ENCODE measurements at regions not wholly inside any gene's neighbourhood (a gene's known extent, or its start where the extent isn't known, plus 50 kb on each side); places are given as distances from the start of the nearest gene placed in this dataset.

DNA sequence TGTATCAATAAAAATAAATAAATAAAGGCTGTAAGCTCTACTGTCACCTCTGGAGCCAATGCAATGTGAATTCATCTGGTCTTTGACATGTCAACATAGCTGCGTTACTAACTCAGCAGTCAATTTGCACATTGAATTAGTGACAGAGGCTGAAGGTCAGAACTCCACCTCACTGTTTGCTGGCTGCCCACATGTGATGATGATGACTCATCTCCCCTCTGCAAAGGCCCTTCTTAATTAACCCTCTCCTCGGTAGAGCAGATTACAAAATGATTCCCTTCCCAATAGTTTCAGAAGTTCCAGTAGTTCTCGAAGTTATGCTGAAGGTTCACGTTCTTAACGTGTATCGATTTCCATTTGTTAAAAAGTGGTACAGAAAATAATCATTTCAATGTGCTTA, 1626.0 kb upstream of the TENM3 start:
- Histone ChIP-seq H3K9me3 (ENCODE audit: insufficient read depth, low read depth, low read length) (no peaks in the 10 kb centered on the region), H4K20me1 (ENCODE audit: insufficient read depth, low read length) (no peaks in the 10 kb centered on the region), H2AFZ (ENCODE audit: low read depth, low read length) (no peak overlapping the region), H3K27me3 (ENCODE audit: insufficient read depth, low read length) (no peaks in the 10 kb centered on the region), H3K9ac (ENCODE audit: low read length) (no peak overlapping the region), H3K79me2 (ENCODE audit: insufficient read depth, low read length) (no peaks in the 10 kb centered on the region), H3K4me2 (ENCODE audit: low read length) (no peak overlapping the region), H3K36me3 (ENCODE audit: insufficient read depth, low read length) (no peaks in the 10 kb centered on the region), H3K27ac (ENCODE audit: low read depth, low read length) (no peak overlapping the region), H3K4me3 (ENCODE audit: insufficient read depth, low read depth, low read length) (no peak overlapping the region), H3K4me1 (ENCODE audit: insufficient read depth, low read length) (no peaks in the 10 kb centered on the region)
- Mint-ChIP-seq H3K4me1 (ENCODE audit: low read depth, unreplicated experiment) (peaks cover 9% of the 10 kb centered on the region), H3K9me3 (ENCODE audit: unreplicated experiment) (no peaks in the 10 kb centered on the region), H3K36me3 (ENCODE audit: low read depth, unreplicated experiment) (no peaks in the 10 kb centered on the region), H3K27me3 (ENCODE audit: low read depth, unreplicated experiment) (no peaks in the 10 kb centered on the region), H3K27ac (ENCODE audit: unreplicated experiment) (peak overlapping the region; percentile 26), H3K4me3 (ENCODE audit: unreplicated experiment) (no peak overlapping the region)
- DNase-seq (ENCODE audit: low read depth) (peak; percentile 38), FAIRE-seq (no peak)
- TF ChIP-seq, protein P1, sequence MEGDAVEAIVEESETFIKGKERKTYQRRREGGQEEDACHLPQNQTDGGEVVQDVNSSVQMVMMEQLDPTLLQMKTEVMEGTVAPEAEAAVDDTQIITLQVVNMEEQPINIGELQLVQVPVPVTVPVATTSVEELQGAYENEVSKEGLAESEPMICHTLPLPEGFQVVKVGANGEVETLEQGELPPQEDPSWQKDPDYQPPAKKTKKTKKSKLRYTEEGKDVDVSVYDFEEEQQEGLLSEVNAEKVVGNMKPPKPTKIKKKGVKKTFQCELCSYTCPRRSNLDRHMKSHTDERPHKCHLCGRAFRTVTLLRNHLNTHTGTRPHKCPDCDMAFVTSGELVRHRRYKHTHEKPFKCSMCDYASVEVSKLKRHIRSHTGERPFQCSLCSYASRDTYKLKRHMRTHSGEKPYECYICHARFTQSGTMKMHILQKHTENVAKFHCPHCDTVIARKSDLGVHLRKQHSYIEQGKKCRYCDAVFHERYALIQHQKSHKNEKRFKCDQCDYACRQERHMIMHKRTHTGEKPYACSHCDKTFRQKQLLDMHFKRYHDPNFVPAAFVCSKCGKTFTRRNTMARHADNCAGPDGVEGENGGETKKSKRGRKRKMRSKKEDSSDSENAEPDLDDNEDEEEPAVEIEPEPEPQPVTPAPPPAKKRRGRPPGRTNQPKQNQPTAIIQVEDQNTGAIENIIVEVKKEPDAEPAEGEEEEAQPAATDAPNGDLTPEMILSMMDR (IDR thresholded peaks at IDR 0.05; ENCODE audit: insufficient read depth, low read depth, low read length) = no peak
- no peak for TF ChIP-seq EZH2 (IDR thresholded peaks at IDR 0.05; ENCODE audit: insufficient read depth, low read length)

DNA sequence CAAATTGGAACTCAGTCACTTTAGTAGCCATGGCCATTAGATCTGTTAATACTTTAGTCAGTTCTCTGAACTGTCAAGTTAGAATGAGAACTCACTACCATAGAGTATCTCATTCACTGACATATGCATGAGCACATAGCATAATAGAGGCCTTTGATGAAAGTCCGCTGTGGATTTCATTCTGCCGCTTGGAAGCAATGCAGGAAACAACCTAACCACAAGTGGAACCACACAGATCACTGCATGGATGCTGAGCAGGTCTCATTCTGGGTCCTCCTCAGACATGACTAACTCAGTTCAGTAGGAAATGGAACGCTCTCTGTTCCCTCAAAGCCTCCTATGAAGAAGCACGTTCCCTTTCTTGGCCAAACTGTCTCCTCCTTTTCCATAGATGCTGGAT, 1624.8 kb upstream of the TENM3 start:
- H3K27me3 Mint-ChIP-seq (ENCODE audit: low read depth, unreplicated experiment) = no peaks in the 10 kb centered on the region
- no peaks in the 10 kb centered on the region for H3K4me1 ChIP-seq (ENCODE audit: insufficient read depth, low read length)
- H3K27me3 ChIP-seq (ENCODE audit: insufficient read depth, low read length) = no peaks in the 10 kb centered on the region
- H4K20me1 ChIP-seq (ENCODE audit: insufficient read depth, low read length) = no peaks in the 10 kb centered on the region
- H3K4me1 Mint-ChIP-seq (ENCODE audit: low read depth, unreplicated experiment) = peaks cover 9% of the 10 kb centered on the region
- DNase-seq (ENCODE audit: low read depth) = peak; percentile 76
- H3K4me2 ChIP-seq (ENCODE audit: low read length) = no peak overlapping the region
- H2AFZ ChIP-seq (ENCODE audit: low read depth, low read length) = no peak overlapping the region
- H3K9me3 Mint-ChIP-seq (ENCODE audit: unreplicated experiment) = no peaks in the 10 kb centered on the region
- TF ChIP-seq, protein P1 (IDR thresholded peaks at IDR 0.05; ENCODE audit: insufficient read depth, low read depth, low read length) = no peak
- TF ChIP-seq EZH2 (IDR thresholded peaks at IDR 0.05; ENCODE audit: insufficient read depth, low read length) = no peak
- no peak overlapping the region for H3K27ac Mint-ChIP-seq (ENCODE audit: unreplicated experiment)
- H3K36me3 ChIP-seq (ENCODE audit: insufficient read depth, low read length) = no peaks in the 10 kb centered on the region
- H3K27ac ChIP-seq (ENCODE audit: low read depth, low read length) = no peak overlapping the region
- no peak overlapping the region for H3K4me3 Mint-ChIP-seq (ENCODE audit: unreplicated experiment)
- no peaks in the 10 kb centered on the region for H3K79me2 ChIP-seq (ENCODE audit: insufficient read depth, low read length)
- H3K9me3 ChIP-seq (ENCODE audit: insufficient read depth, low read depth, low read length) = no peaks in the 10 kb centered on the region
- no peak overlapping the region for H3K4me3 ChIP-seq (ENCODE audit: insufficient read depth, low read depth, low read length)
- no peaks in the 10 kb centered on the region for H3K36me3 Mint-ChIP-seq (ENCODE audit: low read depth, unreplicated experiment)
- no peak for FAIRE-seq
- no peak overlapping the region for H3K9ac ChIP-seq (ENCODE audit: low read length)

DNA sequence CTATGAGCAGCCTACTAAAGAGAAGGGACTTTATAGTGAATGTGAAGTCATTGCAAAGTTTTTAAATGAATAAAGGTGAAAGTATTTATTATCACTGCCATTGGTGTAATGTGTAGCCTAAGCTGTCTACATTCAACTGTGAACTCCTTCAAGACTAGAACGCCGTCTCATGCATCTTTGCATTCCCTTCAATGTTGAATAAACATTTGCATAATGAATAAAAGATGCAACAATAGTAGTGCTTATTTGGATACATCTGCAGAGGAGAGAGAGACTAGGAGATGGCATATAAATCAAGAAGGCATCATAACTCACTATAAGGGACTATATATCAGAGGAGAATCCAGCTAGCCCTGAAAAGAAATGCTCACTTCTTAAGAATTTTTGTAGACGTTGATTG, 1623.8 kb upstream of the TENM3 start:
- Histone ChIP-seq H3K4me1 (ENCODE audit: insufficient read depth, low read length) (no peaks in the 10 kb centered on the region), H2AFZ (ENCODE audit: low read depth, low read length) (no peak overlapping the region), H3K4me3 (ENCODE audit: insufficient read depth, low read depth, low read length) (no peak overlapping the region), H3K9me3 (ENCODE audit: insufficient read depth, low read depth, low read length) (no peaks in the 10 kb centered on the region), H3K9ac (ENCODE audit: low read length) (no peak overlapping the region), H3K4me2 (ENCODE audit: low read length) (no peak overlapping the region), H3K27ac (ENCODE audit: low read depth, low read length) (no peak overlapping the region), H4K20me1 (ENCODE audit: insufficient read depth, low read length) (no peaks in the 10 kb centered on the region), H3K79me2 (ENCODE audit: insufficient read depth, low read length) (no peaks in the 10 kb centered on the region), H3K36me3 (ENCODE audit: insufficient read depth, low read length) (no peaks in the 10 kb centered on the region), H3K27me3 (ENCODE audit: insufficient read depth, low read length) (no peaks in the 10 kb centered on the region)
- TF ChIP-seq, protein P1 (IDR thresholded peaks at IDR 0.05; ENCODE audit: insufficient read depth, low read depth, low read length) = no peak
- TF ChIP-seq EZH2 (IDR thresholded peaks at IDR 0.05; ENCODE audit: insufficient read depth, low read length) = no peak
- H3K36me3 Mint-ChIP-seq (ENCODE audit: low read depth, unreplicated experiment) = no peaks in the 10 kb centered on the region
- no peaks in the 10 kb centered on the region for H3K9me3 Mint-ChIP-seq (ENCODE audit: unreplicated experiment)
- no peaks in the 10 kb centered on the region for H3K27me3 Mint-ChIP-seq (ENCODE audit: low read depth, unreplicated experiment)
- FAIRE-seq (no peak), DNase-seq (ENCODE audit: low read depth) (no peak)
- H3K27ac Mint-ChIP-seq (ENCODE audit: unreplicated experiment) = no peak overlapping the region
- H3K4me3 Mint-ChIP-seq (ENCODE audit: unreplicated experiment) = no peak overlapping the region
- peaks cover 9% of the 10 kb centered on the region for H3K4me1 Mint-ChIP-seq (ENCODE audit: low read depth, unreplicated experiment)
